ENCODE measurements at regions not wholly inside any gene's neighbourhood (a gene's known extent, or its start where the extent isn't known, plus 50 kb on each side); places are given as distances from the start of the nearest gene placed in this dataset.
A peak's percentile ranks its signal among the peaks of the same experiment; 100 is the strongest.

DNA sequence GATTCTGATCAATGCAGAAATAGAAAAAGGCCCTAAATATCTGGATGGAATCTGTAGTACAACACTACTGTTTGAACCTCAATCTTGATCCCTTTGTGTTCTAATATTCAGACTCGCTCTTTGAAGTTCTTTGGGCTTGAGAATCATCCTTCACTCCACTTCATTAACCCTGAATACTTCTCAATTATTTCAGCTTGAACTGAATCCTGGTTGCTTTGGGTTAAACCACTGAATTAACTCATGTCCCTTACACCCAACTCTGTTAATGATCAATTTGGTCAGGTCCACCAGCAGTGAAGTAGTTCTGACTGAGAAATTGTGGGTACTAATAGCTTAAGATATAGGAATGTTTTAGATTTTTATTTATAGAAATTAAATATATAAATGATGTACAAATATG, 1707.2 kb upstream of the ACO1 start:
- no peak for DNase-seq (ENCODE audit: low spot score)

DNA sequence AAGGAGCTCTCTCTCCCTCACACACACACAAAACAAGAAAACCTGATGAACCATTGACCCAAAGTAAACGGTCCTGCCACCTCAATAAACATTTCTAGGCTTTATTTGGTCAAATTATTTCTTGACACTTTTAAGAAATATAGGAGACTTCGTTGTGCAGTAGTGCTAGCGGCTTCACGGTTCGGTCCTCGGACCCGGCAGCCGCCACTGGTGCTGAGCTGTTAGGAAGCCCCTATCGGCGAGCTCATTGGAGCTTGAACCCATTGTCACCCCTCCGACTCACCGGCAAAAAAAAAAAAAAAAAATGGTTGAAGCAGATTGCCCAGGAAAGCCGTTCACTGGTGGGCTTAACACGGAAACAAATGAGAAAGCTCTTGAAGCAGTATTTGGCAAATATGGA, 1695.6 kb upstream of the ACO1 start:
- no peak for DNase-seq (ENCODE audit: low spot score)

DNA sequence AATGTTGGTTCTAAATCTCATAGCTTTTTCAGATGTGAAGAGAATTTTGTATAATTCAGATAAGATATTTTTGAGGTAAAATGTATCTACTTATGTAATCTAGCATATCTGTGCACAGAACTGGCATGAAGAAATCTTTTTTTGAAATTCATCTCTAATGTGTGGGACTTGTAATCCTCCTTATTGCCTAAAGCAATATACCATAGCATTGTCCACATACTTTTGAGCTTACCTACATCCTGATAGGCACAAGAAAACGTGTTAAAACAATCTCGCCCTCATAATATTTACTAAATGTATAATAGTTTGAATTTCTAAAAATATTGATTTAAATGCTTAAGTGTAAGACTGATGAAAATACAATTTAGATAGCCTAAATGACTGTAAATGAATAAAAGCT, 1686.5 kb upstream of the ACO1 start:
- no peak for DNase-seq (ENCODE audit: low spot score)

DNA sequence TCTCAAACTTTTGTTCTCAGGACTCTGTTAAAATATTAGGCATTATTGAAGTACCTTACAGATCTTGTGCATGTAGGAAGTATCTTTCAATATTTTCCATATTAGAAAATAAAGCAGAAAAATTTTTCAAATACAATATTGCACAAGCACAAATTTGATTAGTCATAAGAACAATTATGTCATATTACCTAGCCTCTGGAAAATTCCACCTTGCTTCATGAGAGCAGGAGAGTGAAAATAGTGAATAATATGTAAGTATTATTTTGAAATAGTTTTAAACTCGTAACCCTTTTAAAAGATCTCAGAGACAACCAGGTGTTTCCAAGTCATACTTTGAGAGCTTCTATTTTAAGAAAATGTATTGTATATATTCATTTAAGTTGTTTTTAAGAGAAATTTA, 1672.9 kb upstream of the ACO1 start:
- DNase-seq (ENCODE audit: low spot score), result no peak

DNA sequence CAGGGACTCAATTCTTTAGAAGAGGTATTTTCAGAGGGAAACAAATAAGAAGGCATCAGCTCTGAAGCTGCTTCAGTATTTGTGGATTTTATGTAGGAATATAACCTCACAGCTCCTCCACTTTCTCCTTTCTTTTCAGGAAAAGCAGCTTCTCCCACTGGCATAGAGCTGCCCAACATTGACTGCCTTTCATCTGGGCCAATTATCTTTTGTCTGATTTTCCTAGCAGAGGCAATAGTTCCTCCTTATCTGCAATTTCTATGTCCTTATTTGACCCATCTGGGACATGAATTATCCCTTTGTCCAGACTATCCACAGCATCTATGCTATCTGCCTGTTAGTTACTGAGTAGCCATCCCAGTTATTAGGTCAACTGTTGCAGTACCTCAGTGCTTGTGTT, 1671.2 kb upstream of the ACO1 start:
- DNase-seq (ENCODE audit: low spot score), result no peak

DNA sequence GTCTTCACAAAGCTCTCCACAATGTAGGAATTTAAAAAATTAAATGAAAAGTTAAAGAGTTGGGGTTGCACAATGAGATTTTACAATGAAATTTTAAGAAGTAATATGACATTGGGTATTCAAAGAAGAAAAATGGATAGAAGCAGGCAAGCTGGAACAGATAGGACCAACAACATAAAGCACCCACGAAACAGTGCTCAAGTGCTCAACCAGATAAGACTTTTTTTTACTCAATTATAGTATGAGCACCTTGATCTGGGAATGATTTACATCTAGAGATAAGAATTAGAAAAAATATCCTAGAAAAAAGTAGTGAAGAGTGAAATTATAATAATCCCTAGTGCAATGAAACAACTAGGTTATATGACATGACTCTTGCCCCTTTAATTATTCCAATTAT, 1670.1 kb upstream of the ACO1 start:
- DNase-seq (ENCODE audit: low spot score), result no peak

DNA sequence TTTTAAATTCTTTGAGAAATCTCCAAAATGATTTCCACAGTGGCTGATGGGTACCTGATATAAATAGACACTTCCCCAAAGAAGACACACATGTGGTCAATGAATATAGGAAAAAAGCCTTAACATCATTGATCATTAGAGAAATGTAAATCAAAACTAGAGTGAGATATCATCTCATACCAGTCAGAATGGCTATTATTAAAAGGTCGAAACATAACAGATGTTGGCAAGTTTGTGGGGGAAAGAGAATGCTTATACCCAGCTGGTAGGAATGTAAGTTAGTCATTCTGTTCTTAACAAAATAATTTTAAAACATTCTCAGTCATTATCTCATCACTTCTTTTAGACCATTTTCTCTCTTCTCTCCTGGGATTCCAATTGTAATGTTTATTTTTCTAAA, 1666.0 kb upstream of the ACO1 start:
- DNase-seq (ENCODE audit: low spot score), result no peak

DNA sequence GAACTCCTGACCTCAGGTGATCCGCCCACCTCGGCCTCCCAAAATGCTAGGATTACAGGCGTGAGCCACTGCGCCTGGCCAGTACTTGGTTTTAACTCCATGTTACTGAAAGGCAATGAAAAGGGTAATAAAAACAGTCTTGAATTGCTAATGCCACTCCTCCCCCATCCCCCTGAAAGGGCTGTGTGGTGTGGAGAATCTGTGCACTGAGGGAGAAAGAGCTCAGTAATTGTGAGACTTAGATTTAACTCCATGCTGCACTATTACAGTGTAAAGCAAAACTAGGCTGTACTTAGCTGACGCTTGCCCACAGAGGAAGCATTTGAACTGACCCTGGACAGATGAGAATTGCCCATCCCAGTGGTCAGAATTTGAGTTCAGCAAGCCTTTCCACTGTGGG, 1662.4 kb upstream of the ACO1 start:
- DNase-seq (ENCODE audit: low spot score), result no peak

DNA sequence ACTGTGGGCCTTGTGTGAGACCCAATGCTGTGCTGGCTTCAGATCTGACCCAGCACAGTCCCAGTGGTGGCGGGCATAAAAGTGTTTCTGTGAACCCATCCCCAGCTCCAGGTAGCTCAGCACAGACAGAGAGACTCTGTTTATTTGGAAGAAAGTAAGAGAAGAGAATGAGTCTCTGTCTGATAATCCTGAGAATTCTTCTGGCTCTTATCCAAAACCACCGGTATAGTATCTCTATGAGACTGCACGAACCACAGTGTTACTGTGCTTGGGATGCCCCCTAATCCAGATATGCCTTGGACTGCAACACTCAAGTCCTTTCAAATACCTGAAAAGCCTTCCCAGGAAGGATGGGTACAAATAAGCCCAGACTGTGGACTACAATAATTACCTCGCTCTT, 1660.8 kb upstream of the ACO1 start:
- DNase-seq (ENCODE audit: low spot score), result no peak

DNA sequence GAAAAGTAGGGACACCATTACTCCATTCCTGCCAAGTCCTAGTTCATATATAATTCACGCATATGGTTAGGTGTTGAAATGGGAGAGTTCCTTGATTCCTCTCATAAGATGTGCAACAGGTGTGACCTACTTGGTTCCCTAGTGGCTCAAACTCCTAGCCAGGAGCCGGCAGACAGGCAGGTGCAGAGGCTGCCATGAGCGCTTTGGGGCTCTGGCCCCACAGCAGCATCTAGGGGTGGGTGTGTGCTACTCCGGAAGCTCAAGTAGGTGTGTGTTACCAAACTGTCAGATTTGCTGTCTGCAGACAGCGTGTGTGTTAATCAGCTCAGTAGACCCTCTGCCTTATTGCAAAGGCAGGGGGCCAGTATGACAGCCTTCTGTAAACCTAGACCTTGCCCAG, 1652.4 kb upstream of the ACO1 start:
- DNase-seq (ENCODE audit: low spot score), result no peak

DNA sequence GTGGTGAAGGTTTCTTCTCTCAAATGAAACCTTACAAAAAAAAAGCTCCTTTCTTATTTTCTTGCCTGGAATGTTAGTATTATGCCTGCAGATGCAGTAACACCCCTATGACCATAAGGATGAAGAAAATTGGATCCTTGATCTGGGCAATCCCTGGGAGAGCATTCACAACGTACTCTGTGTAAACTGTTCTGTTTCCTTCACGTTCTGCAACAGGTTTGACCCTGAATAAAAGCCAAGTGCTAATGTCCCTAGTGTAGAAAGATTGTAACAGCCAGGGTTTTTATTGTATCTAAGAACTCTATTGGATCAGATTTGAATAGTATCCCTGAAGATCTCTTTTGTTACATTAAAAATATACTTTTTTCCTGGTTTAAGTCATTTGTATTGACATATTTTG, 1639.6 kb upstream of the ACO1 start:
- no peak for DNase-seq (ENCODE audit: low spot score)

DNA sequence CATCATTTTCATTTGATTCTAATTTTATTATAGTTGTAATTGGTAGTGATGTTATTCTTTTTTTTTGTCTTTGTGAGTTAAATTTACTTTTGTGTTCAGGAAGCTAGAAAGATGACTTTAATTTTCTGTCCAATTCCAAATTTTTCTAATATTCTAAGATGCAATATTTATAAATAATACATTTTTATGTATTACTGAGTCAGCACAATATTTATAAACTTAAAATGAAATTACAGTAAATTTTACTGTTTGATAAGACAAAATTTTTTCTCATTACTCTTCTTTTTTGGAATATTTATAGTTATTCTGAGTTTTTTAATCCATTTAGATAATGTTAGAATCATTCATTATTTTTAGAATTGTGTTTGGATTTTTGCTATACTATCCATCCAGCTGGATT, 1637.9 kb upstream of the ACO1 start:
- DNase-seq (ENCODE audit: low spot score), result no peak

DNA sequence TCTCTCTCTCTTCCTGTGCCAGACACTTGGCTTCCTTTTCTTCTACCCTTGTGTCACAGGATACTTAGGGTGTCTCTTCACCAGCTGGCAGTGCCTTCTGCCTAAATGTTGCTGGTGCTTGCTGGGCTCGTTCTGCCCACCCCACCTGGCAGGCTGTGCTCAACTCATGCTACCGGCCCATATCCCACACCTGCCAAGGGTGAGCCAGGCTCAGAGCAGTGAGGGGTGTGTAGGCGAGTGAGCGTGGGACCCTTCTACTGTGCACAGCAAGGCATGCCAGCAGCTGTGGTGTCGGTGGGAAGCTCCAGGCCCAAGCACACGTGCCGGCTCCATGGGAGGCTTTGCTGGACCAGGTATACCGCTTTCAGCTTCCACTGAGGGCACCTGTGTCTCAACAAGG, 1626.7 kb upstream of the ACO1 start:
- DNase-seq (ENCODE audit: low spot score), result no peak

DNA sequence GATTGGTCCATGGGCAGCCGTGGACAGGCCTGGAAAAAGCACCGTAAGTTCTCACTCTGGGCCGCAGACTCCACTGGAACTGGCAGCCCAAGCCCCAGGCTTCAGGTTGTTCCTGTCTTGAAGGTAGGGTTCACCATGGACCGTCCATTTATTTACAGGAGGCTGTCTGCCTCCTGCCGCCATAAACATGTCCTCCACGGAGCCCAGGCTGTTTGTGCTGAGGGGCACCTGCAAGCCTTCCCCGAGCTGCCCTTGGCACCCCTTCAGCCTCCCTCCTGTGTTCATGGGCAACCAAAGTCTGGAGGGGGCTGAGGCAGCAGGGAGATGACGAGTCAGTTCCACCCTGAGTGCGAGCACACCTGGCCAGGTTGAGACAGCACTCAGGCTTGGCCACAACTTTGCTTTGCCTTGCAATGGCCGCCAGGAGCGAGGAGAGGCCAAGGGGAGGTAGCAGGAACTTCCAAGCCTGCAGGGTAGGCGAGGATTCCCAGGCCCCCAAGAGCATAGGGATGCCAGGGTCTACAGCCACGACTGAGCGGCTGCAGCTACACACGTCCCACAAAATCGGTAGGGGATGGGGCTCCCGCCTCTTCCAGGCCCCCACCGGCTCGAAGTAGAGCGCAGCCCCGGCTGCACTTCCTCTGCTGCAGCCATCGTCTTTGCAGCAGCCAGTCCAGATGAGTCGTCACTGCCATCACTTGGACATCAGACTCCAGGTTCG, 1625.6 kb upstream of the ACO1 start:
- DNase-seq (ENCODE audit: low spot score), result no peak

DNA sequence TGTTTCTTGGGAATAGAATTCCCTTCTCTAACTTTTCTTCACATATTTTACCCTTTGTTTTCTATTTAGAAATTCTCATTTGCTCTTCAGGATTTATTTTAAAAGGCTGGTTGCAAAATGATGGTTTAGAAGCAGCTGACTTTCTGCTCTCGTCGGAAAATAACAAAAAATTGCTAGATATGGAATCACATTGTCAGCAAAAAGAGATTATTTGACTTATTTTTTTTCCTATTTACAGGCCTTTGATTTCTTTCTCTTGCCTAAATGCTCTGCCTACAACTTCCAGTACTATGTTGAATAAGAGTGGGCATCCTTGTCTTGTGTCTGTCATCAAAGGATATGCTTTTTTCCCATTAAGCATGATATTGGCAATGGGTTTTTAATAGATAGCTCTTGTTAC, 1619.1 kb upstream of the ACO1 start:
- no peak for DNase-seq (ENCODE audit: low spot score)

DNA sequence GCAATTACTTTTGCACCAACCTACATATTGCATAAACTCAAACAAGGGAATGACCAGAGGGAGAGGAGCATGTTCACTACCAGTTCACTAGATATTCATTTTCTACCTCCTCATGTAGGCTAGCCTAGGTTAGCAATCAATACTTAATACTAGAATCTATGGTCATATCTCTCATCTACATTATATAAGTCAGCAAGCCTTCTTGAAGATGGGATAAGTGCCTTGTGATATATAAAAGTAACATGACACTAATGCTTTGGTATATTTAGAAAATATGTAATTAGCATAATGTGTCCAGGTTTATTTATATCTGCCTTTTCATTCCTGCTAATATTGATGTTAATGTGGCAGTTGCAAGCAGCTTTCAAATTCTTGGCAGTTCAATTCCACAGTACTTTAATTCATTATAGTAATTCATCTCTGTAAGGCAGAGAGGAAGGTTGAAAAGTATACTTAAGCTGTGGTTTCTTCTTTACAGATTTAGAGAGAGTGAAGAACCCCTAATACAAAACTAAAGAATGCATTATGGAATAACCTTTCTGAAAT, 1613.2 kb upstream of the ACO1 start:
- DNase-seq (ENCODE audit: low spot score), result no peak

DNA sequence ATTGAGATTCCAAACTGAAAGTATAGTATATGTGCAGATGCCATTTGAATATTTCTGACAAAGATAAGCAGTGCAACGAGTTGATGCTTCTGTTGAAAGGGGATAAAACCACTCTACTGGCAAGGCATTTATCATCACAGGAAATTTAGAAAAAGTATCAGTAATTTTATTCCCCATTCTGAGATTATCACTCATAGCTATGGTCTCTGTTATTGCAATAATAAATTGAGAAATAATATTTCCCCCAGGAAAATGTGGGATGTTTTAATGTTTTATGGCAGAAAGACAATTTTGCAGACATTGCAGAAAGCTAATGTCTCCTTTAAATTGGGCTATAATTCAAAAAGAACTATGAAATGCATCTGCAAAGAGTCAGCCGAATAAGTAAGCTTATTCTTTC, 1612.7 kb upstream of the ACO1 start:
- no peak for DNase-seq (ENCODE audit: low spot score)

DNA sequence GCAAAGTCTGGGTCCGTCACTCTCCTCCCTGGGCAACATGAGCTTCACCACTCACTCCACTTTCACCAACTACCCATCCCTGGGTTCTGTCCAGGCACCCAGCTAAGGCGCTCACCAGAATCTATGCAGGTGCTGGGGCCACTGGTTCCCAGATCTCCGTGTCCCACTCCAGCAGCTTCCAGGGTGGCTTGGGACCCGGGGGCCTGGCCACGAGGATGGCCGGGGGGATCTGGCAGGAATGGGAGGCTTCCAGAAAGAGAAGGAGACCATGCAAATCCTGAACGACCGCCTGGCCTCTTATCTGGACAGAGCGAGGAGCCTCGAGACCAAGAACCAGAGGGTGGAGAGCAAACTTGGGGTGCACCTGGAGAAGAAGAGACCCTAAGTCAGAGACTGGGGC, 1611.0 kb upstream of the ACO1 start:
- no peak for DNase-seq (ENCODE audit: low spot score)

DNA sequence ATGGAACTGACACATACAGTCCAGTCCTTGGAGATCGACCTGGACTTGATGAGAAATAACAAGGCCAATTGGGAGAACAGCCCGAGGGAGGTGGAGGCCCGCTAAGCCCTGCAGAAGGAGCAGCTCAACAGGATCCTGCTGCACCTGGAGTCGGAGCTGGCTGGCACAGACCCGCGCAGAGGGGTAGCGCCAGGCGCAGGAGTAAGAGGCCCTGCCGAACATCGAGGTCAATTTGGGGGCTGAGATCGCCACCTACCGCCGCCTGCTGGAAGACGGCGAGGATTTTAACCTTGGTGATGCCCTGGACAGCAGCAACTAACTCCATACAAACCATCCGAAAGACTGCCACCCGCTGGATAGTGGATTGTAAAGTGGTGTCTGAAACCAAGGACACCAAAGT, 1610.1 kb upstream of the ACO1 start:
- peak; percentile 33 for DNase-seq (ENCODE audit: low spot score)

DNA sequence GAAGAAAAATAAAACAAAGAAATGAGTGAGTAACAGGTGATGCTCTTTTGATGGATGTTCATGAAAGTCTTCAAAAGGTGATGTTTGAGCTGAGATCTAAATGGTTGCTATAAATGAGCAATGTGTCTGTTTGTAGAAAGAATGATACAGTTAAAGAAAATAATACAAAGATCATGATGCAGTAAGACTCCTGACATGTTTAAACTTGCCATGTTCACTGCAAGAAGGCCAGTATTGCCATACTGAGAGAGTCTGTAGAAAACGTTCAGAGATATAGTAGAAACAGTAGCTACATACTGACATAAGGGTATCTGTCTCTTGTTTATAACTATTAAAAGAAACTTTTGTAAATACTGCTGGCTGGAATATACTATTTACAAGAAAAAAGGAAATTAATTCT, 1609.2 kb upstream of the ACO1 start:
- no peak for DNase-seq (ENCODE audit: low spot score)

DNA sequence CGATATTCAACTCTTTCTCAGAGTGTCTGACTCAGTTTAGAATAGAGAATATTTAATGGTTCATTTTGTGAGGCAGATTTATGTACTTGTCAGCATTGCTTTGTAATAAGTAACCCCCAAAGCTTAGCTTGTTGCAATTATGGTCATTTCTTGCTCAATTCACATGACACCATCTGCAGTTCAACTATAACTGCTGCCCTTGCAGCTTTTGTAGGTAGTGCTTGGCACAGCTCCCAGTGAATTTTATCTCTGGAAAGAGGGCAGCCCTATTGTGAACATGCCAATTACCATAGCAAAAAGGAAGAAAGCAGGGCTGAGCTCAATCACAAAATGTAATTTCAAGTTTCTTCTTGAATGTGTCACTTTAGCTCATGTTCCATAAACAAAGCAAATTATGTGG, 1587.7 kb upstream of the ACO1 start:
- no peak for DNase-seq (ENCODE audit: low spot score)

DNA sequence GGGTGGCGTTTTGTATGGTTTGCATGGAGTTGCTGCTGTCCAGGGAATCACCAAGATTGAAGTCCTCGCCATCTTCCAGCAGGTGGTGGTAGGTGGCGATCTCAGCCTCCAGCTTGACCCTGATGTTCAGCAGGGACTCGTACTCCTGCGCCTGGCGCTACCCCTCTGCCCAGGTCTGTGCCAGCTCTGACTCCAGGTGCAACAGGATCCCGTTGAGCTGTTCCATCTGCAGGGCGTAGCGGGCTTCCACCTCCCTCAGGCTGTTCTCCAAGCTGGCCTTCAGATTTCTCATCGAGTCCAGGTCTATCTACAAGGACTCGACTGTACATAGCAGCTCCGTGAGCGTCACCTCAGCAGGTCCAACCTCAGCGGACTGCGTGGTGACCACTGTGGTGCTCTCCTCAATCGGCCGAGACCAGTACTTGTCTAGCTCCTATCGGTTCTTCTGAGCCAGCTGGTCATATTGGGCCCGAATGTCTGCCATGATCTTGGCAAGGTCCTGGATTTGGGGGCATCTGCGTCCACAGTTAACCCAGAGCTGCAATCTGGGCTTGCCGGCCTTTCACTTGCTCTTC, 1584.8 kb upstream of the ACO1 start:
- no peak for DNase-seq (ENCODE audit: low spot score)

DNA sequence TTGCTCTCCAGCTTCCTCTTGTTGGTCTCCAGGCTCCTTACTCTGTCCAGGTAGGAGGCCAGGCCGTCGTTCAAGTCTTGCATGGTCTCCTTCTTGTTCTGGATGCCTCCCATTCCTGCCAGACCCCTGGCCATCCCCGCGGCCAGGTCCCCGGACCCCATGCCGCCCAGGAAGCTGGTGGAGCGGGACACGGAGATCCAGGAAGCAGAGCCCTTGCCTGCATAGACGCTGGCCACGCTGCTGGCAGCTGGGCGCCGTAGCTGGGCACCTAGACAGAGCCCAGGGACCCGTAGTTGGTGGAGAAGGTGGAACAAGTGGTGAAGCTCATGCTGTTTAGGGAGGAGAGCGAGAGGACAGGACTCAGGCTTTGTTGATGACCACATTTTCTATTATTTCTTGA, 1584.0 kb upstream of the ACO1 start:
- DNase-seq (ENCODE audit: low spot score), result no peak

DNA sequence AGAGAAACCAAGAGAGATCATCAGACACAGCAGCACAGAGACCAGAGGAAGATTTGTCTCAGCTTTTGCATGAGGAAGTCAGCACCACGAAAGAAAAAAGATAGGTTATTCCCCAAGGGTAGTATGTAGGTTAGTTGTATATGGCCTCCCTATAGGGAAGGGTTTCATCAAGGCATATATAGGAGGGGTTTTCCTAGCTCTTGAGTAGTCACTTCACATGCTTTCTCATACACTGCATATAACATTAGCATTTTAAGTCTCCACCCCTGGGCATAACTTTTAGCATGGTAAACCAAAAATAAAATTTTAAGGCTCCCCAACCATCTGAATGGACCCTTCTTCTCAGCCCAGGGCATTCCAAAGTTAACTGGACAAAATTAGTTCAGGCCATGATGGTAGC, 1571.6 kb upstream of the ACO1 start:
- no peak for DNase-seq (ENCODE audit: low spot score)
